Dedifferentiated amniotic fluid mesenchymal stem cell (primary cell): ENCODE measurements at regions not wholly inside any gene's neighbourhood (a gene's known extent, or its start where the extent isn't known, plus 50 kb on each side); places are given as distances from the start of the nearest gene placed in this dataset.
A peak's percentile ranks its signal among the peaks of the same experiment; 100 is the strongest.

Experiments used
- DNase-seq: peaks from one replicate; pipeline ENCODE4 v3.0.0-alpha.2; 2016; ENCODE audit errors: extremely low spot score

DNA sequence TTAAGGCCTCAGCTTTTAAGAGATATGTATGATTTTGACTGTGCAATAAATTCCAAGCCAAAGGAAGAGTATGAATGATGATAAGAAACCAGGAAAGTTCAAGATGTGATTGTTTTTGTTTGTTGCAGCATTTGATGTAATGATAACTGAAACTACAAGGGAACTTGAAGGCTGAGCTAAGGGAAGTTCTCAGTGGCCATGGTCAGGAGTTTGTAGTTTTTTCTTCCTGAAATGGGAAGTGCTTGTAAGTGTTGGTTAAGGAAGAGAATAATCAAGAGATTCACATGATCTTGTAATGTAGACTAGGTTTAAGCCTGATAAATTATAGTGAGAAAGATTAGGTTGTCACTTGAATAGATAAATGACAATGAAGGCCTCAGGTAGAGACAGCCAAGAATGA is 53.4 kb downstream of the PTCHD4 start:
- no peak for DNase-seq

DNA sequence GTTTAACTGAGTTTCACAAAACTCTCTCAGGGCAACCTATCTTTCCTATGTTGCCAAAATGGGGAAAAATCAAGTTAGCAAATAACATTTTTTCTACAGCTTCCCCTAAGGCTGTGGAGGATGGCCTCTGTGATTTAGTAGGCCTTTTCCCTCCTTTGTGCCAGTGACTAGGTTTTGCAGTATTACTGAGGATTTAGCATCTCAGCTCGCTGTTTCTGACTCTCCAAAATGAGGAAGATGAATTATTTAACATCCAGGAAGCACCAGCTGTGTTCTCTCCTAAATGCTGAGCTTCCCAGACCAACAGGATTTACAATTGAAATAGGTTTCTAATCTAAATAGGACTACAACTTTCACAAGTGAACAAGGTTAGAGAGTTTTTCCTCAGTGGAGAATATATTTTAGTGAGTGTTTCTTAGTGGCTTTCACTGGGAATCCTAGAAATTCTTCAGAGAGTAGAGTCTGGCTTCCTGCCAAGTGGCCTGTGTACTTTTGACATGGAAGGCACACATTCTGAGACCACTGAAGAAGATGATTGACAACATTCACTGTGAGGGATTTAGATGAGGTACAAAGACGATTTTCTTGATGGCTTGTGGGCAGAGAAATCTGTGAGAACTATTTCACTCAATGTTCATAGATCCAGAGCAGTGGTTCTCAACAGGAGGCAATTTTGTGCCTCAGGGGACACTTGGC is 62.4 kb downstream of the PTCHD4 start:
- DNase-seq = no peak

DNA sequence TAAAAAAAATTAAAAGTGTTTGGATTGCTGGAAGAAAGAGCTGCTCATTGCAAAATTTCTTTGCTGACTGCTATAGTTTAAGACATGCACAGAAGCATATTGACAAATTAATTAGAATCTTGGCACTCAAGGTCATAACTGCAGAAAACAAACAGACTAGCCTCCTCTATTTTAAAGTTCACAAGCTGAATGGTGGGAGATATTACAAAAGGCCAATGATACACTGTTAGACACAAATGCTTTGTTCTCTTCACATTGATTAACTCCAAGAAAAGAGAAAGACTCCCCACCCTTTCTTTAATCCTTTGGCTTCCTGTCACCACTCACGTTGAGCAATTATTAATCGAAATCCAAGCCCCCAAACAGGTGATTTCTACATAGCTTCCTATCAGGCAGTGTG is 69.1 kb downstream of the PTCHD4 start:
- DNase-seq = no peak

DNA sequence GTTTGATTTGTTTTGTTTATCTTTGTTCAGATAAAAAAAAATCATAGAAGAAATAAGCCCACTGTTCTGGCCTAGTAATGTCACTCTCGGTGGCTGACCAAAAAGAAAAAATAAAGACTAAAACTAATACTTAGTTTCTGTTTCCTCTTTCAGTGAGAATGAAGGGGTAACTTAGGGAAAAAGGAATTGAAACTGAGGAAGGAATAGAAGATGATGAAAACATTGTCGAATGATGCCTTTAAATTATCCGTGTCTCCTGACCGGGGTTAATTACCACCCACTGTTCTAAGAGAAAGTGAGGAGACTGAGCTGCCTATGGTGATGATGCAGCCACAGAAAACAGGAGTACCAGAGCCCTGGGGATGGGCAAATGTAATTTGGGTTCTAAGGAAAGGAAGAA is 73.1 kb downstream of the PTCHD4 start:
- no peak for DNase-seq

DNA sequence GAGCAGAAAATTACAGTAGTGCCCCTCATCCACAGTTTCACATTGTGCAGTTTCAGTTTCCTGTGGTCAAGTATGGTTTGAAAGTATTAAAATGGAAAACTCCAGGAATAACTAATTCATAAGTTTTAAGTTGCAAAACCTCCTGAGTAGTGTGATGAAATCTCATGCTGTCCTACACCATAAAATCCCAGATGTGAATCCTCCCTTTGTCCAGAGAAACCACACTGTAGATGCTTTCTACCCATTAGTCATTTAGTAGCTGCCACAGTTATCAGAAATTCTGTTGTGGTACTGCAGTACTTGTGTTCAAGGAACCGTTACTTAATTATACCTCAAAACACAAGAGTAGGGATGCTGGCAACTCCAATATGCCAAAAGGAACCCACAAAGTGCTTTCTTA is 74.7 kb downstream of the PTCHD4 start:
- peak; percentile 27 for DNase-seq

DNA sequence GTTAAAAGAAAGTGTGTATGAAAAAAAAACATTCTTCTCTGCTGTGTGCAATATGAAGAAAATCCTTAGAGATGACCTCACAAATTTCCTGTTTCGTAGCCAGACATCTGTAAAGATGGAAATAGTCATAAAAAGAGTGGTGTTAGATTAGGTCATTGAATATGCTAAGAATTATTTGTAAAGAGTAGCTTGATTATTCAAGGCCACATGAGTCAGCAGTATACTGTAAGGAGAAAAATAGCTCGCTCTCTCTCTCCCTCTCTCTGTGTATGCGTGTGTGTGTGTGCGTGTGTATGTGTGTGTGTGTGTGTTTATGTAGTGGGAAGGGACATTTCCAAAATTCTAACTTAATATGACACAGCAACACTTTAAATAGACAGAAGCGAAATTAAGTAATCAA is 78.8 kb downstream of the PTCHD4 start:
- DNase-seq = peak; percentile 89

DNA sequence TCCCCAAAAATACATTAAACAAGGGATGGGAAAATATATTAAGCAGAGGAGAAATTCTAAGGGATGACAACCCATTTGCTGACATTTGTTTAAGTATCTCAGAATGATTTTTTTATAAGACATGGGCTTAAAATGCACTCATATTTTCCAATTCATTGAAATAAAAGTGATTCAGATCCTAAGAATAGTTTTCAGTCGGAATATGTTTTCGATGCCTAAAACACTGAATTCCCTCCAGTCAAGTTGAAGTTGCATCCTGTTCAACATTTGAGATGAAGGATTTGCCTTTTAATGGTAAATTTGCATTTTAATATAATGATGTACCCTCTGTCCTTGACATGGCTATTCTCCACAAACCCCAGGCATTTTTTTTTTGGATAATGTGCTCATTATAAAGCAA is 79.3 kb downstream of the PTCHD4 start:
- DNase-seq = no peak

DNA sequence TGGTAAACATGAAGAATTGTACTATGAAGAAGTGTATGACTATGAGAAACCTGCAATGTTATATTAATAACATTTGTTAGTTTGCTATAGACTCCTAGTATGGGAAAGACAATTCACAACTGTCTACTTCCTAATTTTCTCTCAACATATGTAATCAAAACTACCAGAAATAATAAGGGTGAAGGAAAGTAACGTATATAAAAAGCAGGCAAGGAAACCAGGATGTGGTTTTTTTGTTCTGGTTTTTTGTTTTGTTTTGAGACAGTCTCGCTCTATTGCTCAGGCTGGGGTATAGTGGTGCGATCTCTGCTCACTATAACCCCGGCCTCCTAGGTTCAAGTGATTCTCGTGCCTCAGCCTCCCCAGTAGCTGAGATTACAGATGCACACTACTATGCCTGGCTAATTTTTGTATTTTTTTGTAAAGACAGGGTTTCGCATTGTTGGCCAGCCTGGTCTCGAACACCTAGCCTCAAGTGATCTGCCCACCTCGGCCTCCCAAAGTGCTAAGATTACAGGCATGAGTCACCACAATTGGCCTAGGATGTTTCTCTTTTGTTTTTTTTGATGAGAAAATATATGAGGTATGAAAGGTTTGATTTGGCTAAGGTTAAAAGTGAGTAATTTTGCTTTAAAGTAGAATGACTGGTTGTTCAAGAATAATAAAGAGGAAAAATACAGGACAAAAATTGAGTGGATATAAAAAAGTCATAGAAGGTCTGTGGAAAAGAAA is 83.1 kb downstream of the PTCHD4 start:
- no peak for DNase-seq

DNA sequence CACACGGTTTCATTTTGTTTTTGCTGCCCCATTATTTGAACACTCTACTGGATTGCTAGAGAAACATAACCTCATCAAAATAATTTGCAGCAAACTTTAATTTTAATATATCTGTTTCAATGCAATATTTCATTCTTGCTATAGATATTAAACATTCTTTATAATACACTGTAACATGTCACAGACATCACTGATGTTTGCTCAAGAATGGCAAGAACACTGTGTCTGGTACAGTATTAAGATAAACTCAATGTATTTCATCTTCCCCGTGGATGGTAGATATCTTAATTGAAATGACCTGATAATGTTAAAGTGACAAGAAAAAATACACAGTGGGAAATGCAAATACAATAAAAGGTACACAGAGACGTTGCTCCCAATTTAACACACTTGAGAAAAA is 86.0 kb downstream of the PTCHD4 start:
- no peak for DNase-seq

DNA sequence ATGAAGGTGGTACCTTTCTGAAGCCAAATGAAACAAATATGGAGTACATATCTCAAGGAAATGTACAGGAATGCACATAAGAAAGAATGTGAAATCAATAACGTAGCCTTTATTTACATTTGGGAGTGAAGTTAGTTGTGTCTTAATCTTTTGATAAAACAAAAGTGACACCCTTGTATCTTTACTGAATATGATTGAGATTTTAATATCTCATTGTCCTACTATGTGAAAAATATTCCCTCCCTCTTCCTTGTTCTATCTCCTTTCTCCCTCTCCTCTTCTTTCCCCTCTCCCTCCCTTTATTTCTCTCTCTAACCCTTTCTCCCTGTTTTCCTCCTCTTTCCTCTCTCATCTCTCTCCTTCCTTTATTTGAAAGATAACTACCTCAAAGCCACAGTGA is 89.1 kb downstream of the PTCHD4 start:
- DNase-seq = no peak

DNA sequence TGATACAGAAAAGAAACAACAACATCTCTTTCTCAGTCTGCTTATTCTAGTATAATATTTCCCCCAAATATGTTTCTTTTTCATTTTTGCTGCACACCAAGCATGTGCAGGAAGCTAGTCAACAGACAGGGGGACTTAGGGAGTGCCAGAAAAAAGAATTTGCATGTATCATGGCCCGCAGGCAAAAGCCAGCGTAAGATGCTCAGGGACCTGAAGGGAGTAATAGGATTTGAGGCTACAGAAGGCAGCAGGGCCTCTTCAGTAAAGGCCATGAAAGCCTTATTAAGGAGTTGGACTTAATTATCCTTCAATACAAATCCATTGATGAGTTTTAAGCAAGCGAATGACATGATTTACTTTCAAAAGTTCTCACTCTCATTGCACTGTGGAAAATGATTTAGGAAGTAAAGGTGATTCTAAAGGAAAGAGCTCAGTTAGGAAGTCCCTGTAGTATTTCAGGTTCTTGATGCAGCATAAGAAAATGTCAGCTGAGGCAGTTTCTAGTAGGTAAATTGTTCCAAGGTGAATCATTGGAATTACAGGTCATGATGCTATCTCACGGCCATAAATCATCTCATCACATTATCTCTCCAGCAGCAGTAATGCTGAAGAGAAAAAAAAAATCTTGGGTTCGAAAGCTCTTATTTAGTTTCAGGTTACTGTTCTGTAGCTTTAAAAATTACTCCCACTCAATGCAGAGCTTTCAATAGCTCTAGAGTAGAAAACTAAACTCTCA is 94.8 kb downstream of the PTCHD4 start:
- no peak for DNase-seq

DNA sequence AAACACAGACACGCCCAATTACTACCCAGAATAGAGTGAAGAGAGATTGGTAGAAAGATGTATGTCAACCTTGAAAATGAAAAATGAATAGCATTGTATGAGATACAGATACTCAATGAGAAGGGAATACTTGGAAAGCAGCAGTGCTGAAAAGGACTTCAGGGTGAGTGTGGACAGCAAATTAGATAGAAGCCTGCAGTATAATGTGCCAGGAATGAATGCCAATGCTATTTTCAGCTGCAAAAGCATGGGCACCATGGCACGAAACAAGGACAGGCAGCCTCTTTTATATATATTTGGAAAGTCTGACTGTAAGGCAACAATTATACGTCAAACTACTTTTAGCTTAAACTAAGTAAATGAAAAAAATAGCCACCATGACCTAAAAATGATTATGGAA is 118.2 kb downstream of the PTCHD4 start:
- no peak for DNase-seq

DNA sequence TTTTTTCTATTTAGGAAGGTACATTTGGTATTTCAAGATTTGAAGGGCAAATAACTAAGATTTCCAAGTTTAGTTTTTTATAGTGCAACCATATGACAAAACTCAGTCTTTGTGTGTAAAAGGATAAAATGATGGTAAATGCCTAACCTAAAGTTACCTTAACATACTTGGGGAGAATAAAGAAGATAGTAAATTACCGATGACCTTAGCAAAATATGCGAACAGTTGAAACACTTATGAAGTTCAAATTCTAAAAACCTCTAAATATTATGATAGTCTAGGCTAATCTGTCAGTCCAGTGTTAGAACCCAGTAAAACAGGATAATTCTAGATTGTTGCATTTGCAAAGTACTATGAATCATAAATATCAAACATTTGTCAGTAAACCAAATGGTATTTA is 127.5 kb downstream of the PTCHD4 start:
- no peak for DNase-seq

DNA sequence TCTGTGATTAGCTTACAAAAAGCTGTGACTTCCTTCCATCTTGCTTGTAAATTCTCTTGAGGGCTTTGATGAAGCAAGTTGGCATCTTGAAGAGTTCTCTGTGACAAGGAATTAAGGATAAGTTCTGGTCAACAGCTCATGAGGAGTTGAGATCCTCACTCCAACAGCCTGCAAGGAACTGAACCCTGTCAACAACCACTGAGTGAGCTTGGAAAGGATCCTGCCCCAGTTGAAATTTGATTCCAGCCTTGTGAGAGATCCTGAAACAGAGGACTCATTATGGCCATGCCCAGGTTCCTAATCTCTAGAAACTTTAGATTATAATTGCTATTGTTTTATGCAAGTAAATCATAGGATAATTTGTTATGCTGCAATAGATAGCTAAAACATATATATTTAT is 133.7 kb downstream of the PTCHD4 start:
- DNase-seq = no peak

DNA sequence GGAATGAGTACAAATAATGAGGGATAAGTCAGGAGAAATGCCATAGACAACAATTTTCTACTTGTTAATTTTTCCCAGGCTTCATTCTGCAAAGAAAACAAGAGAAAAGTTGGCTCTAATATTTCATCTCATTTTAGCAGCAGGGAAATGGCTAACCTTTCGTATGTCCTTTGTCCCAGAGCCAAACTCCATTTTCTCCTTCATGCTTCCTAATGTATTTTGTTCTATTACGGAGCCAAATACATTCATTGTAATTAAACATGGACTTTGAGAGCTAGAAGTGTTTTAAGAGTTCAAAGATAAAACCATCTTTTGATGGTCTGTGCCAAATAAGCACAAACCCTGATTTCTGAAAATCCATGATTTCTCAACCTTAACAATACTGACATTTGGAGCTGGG is 136.9 kb downstream of the PTCHD4 start:
- DNase-seq = no peak

DNA sequence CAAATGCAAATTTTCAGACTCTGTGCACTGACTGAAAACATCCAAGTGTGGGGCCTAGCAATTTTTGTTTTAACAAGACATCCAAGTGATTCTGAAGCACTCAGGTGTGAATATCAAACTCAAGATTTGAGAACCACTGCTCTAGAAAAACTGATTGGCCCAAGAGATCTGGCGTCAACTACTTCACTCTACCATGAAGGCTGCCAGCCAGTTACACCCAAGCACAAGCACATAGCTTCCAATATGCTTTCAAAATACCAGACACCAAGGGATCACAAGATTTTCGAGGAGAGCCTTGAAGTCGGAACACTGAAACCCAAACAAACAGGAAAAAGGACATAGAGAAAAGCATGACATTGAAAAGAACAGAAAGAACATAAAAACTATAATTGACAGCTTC is 140.2 kb downstream of the PTCHD4 start:
- DNase-seq = no peak

DNA sequence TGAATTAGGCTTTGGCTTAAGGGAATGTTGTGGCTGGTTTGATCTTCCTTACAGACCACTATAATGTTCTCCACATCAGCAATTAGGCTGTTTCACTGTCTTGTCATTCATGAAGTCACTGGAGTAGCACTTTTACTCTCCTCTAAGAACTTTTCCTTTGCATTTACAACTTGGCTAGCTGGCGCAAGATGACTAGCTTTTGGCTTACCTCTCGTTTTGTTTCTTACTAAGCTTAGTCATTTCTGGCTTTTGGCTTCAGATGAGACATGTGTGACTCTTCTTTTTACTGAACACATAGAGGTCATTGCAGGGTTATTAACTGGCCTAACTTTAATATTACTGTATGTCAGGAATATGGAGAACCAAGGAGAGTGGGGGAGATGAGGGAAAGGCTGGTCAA is 143.2 kb downstream of the PTCHD4 start:
- no peak for DNase-seq

DNA sequence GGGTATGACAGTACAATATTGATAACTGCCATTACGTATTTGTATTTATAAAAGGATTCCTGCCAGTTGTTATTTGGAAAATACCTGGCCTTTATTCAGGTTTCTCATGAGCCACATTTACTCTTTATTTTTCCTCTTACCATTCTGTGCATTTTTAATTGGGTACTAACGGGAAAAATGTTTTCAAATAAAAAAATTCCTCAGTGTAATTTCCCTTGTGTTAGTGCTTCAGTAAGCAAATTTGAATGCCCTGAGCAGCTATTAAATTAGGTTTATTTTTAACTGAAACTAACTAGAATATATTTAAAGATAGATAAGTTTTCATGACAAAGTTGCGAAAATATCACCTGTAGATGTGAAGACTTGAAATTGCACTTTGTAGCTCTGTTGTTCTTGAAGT is 146.0 kb downstream of the PTCHD4 start:
- no peak for DNase-seq

DNA sequence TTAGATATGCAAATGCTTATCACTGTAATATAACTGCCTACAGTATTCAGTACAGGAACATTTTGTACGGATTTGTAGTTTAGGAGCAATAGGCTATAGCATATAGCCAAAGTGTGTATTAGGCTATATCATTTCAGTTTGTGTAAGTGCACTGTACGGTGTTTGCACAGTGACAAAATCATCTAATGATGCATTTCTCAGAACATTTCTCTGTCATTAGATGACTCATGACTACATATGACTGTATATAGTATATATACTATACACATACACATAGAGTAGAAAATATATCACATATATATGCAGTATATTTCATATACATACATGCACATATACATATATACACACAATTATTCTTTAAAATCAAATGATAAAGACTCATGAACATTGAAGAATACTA is 158.4 kb downstream of the PTCHD4 start:
- DNase-seq = no peak

DNA sequence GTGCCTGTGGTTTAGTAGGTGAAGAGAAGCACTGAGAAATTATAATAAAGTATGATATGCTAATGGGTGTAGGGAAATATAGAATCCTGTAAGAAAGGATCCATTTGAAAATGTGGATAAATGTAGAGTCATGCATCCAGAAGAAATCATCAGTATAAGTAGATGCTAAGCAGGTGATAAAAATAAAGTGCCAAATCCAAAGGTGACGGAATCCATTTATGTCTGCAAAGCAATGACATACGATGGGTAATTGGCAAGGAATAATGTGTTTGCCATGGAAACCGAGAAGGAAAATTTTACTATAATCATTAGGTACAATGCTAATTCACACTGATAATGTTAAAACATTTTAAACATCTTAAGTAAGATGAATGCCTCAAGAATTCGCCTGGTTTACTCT is 163.0 kb downstream of the OPN5 start:
- no peak for DNase-seq

DNA sequence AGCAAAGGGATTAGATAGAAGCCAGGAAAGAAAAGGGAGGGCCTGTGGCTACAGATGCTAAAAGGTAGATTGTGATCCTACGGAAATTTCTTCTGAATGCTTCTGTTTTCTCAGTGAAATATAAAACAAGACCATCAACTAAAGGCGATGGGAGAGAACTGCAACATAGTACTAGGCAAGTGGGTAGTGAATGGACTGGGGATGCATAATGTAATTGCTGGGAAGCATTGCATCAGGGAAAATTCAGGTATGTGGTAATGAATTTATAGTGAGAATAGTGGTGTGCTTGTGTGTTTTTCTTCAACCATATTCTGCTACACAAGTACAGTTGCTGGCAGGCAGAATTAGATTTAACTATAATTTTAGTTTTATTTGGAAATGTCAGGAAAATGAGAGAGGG is 156.6 kb downstream of the OPN5 start:
- DNase-seq = no peak

DNA sequence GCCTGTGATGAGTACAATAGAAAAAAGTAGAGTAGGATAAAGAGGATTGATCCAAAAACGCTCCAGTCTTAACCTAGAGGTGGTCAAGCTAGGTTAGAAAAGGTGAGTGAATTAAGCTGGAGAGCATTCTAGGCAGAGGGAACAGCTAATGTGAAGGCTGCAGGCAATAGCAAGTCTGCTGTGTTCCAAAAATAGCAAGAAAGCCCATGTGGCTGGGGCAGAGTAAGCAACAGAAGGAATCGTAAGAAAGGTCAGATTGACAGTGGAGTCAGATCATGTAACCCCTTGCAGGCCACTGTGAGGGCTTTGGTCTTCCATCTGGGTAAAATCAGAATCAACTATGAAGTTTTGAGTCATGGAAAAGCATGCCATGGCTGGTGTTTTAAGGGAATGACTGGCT is 155.0 kb downstream of the OPN5 start:
- no peak for DNase-seq

DNA sequence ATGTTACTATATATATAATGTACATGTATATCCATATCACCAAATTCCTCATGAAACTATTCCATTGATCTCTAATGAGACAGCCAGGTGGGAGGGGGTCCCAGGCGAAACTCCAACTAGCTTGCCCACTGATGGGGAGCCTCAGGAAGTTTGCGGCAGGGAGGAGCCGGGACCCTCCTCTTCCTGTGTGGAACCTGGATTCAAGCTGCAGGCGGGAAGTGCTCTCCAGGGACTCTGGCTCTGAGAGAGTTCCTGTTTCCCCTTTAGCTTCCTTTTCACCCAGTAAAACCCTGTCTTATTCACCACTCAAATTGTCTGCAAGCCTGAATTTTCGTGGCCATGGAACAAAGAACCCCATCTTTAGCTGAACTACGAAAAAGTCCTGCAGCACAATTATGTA is 152.2 kb downstream of the OPN5 start:
- no peak for DNase-seq
